EH (cell line): ENCODE measurements at regions not wholly inside any gene's neighbourhood (a gene's known extent, or its start where the extent isn't known, plus 50 kb on each side); places are given as distances from the start of the nearest gene placed in this dataset.

ENCODE experiments used
- DNase-seq: peaks from one replicate; pipeline ENCODE4 v3.0.0-alpha.2; 2015; ENCODE audit warnings: low read depth

DNA sequence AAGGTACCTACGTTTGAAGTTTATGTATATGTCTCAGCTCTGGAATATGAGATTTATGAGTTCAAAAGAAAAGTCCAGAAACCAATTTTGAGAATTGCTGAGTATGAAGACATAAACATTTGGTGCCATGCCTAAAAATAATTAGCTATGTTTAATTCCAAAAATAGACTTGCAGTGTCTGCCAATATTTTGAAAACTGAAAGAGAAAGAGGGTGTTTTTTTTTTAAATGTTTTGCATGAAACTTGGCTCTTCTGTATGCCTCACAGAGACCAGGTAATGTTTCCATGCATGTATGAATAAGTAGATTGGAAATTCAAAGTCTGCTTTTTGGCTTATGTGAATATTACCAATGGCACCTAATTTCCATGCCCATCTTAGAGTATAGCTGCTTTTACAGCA lies 634.4 kb upstream of the C9orf72 start:
- no peak for DNase-seq

DNA sequence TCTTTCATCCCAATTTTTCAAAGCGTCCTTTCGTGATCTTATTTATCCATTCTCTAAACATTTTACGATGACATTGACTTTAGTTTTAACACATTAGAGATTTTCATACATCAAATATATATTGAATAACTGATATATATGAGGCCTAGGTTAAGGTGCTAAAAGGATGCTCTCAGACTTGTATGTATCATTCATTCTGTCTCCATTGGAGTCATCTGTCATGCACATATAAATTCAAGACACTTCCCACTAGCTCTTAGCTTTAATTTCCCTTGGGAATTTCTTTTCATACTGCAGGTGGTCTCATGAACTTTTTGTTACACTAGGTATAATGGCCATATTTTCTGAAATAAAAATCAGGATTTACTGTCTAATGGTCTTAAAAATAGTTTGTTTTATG lies 635.8 kb upstream of the C9orf72 start:
- no peak for DNase-seq

DNA sequence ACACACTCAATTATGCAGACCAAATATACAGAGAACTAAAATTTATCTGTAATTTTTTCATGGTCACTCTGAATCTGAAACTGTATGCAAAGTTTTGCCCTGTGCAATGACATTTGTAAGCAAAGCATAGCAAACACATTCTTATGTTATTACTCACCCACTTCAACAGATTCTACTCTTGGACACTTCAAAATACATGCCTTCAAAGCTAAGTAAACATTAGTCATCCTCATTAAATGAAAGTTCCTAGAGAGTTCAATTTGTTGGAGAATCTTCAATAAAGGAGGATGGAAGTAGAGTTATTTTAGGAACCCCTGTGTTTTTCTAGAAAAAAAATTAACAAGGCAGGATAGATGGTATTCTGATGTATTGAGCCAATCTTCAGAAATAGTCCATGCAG lies 639.7 kb upstream of the C9orf72 start:
- peak; percentile 53 for DNase-seq

DNA sequence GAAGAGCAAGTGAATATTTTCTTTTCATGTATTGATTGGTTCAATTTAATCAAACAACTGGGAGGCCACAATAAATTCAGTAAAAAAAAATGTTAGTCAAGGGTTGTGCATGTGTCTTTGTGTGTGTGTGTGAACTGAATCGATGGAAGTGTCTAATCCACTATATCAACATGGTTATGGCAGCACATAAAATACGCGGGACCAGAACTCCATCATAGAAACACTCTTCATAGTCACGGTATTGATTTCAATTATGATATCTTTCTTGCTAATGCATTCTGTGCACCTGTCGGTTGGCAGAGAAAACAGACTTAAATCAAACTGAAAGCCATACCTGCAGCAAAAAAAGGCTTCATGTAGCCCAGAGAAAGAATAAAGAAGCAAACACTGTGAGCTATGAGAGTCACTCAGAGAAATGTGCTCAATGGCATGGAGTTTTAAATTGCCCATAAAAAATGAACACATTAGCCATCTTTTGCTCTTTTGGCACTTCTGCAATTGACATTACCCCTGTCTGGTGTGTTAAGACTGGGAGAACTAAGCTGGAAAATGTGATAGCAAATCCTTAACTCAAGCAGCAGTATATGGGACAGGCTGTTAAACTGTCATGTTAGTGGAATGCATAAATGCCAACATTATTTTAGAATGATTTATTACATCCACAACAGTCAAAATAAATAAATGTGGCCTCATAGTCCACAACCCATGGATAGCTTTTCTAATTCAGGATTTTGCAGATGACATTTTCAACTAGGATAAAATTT lies 642.4 kb upstream of the C9orf72 start:
- no peak for DNase-seq

DNA sequence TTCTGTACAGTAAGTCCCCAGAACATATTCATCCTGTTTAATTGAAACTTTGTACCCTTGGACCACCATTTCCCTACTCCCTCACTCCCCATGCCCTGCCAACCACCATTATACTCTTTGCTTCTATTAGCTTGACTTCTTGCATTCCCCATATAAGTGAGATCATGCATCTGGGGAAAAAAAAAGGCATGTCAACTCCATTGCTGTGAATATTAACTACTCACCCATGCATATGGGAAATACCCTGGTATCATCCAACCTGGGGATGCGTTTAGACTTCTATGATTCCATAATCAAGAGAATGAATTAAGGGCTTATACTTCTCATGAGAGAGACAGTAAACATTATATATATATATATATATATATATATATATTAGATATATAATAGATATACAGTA lies 659.4 kb upstream of the C9orf72 start:
- no peak for DNase-seq

DNA sequence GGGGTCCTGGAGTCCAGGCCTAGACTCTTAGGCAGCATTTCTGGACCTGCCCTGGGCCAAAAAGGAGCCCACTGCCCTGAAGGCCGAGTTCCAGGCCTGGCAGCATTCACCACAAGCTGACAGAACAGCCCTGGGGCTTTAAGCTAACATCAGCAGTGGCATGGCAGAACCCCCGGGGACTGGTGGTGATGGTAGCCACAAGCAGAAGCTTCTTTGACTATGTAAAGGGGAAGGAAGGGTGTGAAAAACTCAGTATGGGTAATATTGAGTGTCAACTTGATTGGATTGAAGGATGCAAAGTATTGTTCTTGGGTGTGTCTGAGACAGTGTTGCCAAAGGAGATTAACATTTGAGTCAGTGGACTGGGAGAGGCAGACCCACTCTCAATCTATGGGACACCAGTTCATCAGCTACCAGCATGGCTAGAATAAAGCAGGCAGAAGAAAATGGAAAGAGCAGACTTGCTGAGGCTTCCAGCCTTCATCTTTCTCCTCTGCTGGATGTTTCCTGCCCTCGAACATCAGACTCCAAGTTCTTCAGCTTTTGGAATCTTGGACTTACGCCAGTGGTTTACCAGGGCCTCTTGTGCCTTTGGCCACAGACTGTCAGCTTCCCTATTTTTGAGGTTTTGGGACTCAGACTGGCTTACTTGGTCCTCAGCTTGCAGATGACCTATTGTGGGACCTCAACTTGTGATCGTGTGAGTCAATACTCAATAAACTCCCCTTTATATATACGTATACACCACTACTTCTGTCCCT lies 661.0 kb upstream of the C9orf72 start:
- DNase-seq, result no peak

DNA sequence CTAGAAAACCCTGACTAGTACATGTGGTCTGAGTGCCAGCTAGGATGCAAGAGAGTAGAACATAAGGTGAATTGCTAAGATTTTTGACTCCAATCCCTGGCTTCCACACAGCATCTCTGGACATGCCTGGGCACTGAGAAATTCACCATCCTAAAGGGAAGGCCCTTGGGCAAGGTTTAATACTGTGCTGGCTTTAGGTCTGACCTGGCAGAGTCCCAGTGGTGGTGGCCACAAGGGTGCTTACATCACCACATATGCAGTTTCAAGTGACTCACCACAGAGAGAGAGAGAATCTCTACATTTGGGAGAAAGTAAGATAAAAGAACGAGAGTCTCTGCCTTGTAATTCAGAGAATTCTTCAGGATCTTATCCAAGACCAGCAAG lies 661.6 kb upstream of the C9orf72 start:
- peak; percentile 4 for DNase-seq

DNA sequence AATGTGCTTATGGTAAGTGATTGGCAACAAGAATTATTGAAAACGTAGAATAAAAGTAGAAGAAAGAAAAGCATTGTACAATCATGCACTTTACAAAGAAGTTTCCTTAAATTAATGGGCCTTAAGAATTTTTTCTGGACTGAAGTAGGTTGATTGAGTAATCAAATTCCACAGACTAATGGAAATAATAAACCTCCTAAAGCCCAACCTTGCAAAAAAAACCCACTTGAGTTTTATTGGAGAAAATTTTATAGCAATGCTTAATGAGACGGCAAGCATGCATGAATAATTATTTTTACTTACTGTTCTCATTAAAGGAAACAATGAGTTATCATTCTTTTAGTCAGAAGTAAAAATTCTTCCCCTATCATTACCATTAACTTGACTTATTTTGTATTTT lies 676.1 kb upstream of the C9orf72 start:
- DNase-seq, result no peak

DNA sequence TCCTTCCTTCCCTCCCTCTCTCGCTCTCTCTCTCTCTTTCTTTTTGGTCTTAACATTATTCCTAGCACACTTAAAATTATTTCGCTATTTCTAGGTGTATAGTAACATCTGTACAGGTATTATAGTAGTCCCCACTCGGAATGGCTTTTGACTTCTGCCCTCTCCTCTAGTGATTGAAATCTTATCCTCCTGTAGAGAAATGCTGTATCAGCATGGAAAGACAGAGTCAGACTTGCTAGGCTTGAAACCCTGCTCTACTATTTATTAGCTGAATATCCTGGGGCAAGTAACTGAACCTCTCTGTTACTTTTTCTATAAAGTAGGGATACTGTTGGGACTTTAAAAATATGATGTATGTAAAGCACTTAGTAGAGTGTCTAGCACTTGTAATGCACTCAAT lies 681.9 kb upstream of the C9orf72 start:
- no peak for DNase-seq

DNA sequence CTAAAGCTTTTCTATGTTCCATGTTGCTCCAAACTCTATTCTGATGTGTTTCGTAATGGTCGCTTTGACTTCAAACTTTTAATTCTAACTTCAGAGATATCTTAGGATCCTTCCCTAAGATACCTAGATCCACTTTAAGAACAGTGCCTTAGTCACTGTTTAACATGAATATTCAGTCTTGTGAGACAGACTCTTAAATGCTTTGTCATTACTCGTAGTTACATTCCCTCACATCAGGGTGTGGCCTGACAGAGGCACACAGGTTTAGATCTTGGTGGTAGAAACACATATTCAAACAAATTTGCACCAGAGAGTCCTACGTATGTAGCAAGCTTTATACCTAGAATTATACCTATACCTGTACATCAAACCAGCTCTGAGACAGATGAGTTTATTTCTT lies 687.0 kb upstream of the C9orf72 start:
- no peak for DNase-seq

DNA sequence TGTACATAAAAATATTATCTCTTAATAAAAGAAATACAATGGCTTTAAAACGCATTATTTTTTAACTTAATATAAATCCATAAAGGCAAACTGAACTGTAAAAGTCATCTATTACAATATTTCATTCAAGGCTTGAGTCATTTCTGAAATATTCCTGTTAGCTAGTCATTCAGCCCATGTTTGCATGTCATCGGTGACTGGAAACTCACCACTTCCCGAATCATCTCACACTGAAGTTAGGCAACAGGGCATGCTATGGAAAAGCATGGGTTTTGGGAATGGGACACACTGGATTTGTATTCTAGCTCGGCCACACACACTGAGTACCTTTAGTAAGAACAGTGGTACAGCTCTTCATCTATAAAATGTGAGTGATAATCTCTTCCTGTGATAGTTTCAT lies 691.1 kb upstream of the C9orf72 start:
- DNase-seq, result no peak

DNA sequence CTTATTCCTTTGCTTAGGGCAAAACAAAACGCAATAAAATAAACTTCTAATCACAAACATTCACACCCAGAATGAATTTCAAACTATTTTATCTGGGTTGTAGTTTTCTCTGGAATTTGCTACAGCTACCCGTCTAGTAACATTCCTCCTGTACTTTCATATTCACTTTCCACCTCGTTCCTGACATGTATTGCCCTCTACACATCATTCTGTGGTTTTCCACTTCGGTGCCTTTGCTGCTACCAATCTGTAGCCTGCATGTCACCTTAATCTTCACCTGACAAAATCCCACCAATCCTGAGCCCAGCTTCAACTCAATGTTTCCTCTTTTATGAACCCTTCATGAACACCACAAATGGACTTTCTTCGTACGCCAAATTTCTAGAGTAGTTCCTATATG lies 694.1 kb upstream of the C9orf72 start:
- no peak for DNase-seq

DNA sequence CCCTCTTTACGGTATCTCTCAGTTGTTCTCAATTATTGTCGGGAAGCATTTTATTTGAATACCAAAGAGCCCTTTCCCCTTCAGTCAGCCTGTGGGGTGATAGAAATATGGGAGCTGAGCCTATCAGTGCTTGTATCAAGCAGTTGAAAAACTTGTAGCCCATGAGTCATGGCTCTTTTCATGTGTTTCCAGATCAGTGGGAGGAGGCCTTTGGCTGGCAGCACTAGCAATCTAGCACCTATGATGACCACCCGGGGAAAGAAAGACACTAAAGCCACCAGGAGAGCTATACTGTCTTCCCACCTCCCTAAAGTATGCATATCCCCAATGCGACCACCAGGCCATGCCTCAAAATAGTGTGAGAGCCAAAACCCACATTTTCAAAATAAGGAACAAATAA lies 696.9 kb upstream of the C9orf72 start:
- DNase-seq, result no peak

DNA sequence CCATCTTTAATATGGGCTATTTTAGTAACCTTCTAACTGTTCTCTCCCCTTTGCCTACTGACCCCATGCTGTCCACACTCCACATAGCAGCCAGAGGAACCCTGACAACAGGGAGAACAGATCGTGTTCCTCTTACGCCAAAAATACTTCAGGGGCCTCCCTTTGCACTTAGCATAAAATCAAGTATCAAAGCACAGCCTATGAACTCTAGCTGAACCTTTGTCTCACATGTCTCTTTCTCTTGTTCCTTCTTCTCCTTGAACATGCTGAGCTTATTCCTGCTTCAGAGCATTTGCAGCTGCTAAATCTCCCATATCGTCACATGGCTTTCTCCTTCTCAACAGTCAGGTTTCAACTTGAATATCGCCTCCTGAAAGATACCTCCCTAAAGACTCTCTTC lies 698.8 kb upstream of the C9orf72 start:
- no peak for DNase-seq

DNA sequence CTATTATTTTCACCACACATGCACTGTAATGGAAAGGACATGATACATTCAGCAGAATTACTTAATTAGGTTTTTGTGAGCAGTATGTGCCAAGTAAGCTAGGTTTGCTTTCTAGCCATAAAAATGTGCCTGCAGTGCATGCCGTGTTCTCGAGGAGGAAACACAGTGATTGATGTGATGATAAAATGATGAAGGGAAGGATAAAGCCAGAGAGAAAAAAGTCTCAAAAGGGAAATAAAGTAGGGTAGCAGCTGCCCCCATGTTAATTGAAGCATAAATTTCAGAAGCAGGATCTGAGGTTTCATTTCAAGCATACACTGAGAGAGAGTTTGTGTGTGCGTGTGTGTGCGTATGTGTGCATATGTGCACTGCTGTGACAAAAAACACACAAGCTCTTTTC lies 714.2 kb upstream of the C9orf72 start:
- no peak for DNase-seq

DNA sequence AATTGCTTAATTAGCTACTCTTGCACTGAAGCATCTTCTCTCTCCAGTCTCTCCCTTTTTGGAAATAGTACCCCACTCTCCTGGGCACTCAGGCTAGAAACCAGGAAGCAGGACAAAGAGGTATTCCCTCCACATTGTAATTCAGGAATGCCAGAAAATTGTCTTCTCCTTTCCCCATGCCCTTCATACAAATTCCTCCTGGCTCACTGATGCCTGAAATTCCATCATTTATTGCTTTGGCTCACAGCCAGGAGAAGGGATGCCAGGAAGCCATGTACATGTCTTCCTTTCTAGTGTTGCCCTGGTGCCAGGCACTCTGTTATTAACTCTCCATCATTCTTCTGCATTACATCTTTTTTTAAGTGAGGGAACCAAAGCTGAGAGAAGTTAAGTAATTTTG lies 716.5 kb upstream of the C9orf72 start:
- no peak for DNase-seq

DNA sequence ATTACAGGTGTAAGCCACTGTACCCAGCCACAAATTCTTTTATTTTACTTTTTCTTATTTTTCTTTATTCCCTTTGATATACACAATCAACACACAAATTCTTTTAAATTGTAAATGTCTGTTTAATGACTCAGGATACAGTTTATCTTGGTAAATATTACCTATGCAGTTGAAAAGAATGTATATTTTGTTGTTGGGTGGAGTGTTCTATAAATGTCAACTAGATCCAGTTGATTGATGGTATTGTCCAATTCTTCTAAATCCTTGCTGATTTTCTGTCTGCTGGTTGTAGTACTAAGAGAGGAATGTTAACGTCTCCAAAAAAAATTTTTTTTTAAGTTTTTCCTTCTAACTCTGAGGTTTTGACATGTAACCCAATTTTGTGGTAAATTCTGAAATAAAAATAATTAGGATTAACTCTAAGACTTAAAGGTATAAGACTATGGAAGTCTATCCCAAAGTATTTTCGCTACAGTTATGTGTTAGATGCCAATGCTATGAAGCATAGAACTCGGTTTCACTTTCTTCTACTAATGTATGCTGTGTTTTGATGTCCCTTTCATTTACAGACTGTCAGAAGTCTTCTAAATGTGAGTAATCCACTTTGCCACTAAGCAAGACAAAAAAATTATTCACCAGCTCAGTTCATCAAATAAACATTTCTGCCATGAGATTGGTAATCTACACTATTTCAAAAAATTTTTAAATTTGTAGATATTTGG lies 720.2 kb upstream of the C9orf72 start:
- DNase-seq, result no peak

DNA sequence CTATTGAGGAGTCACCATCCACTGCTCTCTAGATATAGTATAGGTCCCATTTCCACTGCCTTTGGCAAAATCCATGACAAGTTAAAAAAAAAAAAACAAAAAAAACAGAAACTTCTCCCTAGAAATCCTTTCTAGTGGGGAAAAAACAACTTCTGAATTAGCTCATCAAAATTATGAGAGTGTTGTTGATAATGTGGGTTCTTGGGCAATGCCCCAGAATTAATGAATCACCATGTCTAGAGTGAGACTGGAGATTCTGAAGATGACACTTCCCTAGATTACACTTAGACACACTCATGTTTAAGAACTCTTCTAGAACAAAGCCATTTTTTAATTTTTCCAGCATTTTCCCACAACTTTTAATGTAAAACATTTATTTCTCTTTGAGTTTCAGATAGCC lies 728.0 kb upstream of the C9orf72 start:
- DNase-seq, result no peak

DNA sequence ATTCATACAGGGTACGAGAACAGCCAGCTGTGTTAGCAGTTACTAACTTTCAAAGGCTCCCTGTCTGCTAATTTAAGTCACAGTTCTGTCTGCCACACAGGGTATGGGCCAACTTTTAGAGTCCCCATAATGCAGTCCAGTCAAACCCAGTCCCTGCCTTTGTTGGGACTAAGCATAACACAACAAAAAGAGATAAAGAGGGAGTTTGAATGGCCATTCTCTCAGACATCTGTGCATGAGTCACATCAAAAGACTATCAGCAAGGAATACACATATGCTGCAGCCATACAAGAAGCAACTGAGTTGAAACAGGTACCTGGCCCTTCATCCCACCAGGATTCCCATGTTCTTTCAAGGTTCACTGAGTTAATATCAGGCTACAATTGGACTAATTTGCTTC lies 744.5 kb upstream of the C9orf72 start:
- no peak for DNase-seq

DNA sequence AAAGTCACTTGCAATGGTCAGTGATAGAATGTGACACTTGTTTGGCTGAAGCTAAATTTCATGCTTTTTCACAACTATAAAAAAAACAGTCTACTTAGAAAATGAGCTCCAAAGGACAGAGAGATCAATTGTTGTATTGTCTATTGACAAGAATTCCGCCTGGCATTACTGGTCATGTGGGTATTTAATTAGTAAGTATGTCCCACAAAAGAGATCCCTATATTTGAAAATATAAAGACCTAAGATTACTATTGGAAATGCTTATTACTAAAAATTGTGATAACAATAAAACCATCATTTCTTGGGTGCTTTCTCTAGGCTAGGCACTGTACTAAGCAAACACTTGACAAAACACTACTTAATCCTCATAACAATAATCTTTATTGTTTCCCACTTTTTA lies 745.2 kb upstream of the C9orf72 start:
- no peak for DNase-seq

DNA sequence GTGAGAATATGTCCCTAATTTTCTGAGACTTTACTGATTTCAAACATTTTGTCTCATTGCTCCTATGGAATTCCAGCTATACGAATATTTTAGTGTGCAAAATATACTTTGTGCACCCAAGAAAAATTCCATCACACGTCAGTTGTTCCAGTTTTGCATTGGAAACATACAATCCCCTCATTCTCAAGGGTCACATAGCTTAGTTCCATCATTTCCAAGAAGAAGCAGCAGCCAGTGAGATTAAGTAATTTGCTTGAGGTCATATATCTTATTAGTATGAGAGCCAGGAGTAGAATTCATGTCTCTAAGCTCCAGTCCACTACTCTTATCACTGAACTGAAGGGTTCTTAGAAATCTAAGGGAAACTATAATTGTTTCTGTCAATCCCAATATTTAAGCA lies 746.7 kb upstream of the C9orf72 start:
- DNase-seq, result no peak

DNA sequence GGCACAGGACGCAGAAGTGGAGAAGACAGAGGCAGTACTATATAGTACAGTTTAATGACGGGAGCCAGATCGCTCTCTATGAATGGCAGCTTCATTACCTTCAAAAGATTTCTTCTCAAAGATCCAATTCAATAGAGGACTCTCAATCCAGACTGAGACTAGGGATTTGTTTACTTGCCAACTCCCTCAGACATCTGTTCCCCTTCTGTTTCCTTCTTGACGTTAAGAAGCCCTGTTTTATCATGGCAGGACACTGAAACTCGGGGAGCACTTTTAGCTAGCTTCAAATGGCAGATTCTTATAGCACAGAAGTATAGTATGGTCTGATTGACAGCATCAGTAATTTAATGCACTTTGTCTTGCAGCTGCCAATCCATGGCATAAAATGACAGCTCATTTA lies 747.3 kb upstream of the C9orf72 start:
- no peak for DNase-seq

DNA sequence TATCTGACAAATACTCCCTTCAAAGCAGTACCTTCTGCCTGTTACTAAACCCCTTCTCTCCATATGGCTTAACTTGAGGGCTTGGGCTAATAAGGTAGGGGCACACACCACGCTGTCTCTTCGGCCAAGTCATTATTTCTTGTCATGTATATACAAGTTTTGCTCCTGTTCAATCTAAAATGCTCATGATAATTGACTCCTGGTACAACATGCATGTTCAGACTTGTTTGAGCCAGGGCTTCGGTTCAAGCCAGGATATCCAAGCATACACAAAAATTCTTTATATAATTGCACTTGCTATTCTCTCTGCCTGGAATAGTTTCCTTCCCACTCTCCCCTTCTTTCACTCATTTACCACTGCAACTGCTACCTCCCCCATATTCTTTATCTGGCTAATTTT lies 756.0 kb upstream of the C9orf72 start:
- no peak for DNase-seq
